ENCODE measurements at regions not wholly inside any gene's neighbourhood (a gene's known extent, or its start where the extent isn't known, plus 50 kb on each side); places are given as distances from the start of the nearest gene placed in this dataset.

GRCh38 chr5:74418261-74418660, 222.3 kb downstream of the ENC1 start:
- Histone ChIP-seq H3K9me3 (ENCODE audit: insufficient read depth in 2 of 2, low read depth in 1 of 2, low read length in 1 of 2) (no peaks in the 10 kb centered on the region), H4K5ac (ENCODE audit: insufficient read length, low read depth, low read length) (no peak overlapping the region), H3K79me2 (ENCODE audit: control insufficient read depth in 1 of 2, insufficient read depth in 2 of 2, low read length in 2 of 2) (no peaks in the 10 kb centered on the region), H4K8ac (ENCODE audit: extremely low read depth, insufficient read depth, low read length) (no peak overlapping the region), H3K14ac (ENCODE audit: insufficient read length) (no peak overlapping the region), H3K27me3 (replicated peaks in 1 of 4; ENCODE audit: control insufficient read depth in 3 of 4, extremely low read depth in 1 of 4, insufficient read depth in 3 of 4, low read length in 3 of 4) (no peaks in the 10 kb centered on the region), H3K56ac (replicated peaks; ENCODE audit: insufficient read length, low read depth, low read length) (no peak overlapping the region), H3K18ac (ENCODE audit: extremely low read depth, low read length) (no peak overlapping the region), H2BK20ac (ENCODE audit: low read length) (no peak overlapping the region), H2AFZ (ENCODE audit: low read length) (no peak overlapping the region), H3K4ac (replicated peaks; ENCODE audit: insufficient read length, low read depth, low read length) (no peak overlapping the region), H4K20me1 (replicated peaks in 1 of 2; ENCODE audit: control insufficient read depth in 1 of 2, insufficient read depth in 2 of 2, low read length in 2 of 2) (no peaks in the 10 kb centered on the region), H3K9ac (replicated peaks in 1 of 4; ENCODE audit: extremely low read depth in 1 of 4, low read depth in 3 of 4, low read length in 3 of 4) (no peak overlapping the region), H3K36me3 (ENCODE audit: control insufficient read depth in 2 of 4, insufficient read depth in 4 of 4, low read length in 3 of 4) (no peaks in the 10 kb centered on the region), H4K91ac (replicated peaks; ENCODE audit: insufficient read length, low read length) (no peak overlapping the region), H3K27ac (ENCODE audit: low read depth, low read length) (no peak overlapping the region), H2BK15ac (ENCODE audit: low read length) (no peak overlapping the region), H3K23me2 (ENCODE audit: low read depth, low read length) (no peaks in the 10 kb centered on the region; the same call in 1 of the 2 replicates), H2BK12ac (ENCODE audit: low read depth, low read length) (no peak overlapping the region), H3K4me3 (ENCODE audit: extremely low read depth in 1 of 4, insufficient read depth in 2 of 4, low read depth in 3 of 4, low read length in 4 of 4) (no peak overlapping the region), H2BK5ac (ENCODE audit: low read depth, low read length) (no peak overlapping the region), H2AK5ac (ENCODE audit: low read depth, low read length) (no peak overlapping the region), H3K4me2 (ENCODE audit: insufficient read depth in 1 of 2, low read depth in 2 of 2, low read length in 2 of 2) (no peak overlapping the region), H2BK120ac (replicated peaks; ENCODE audit: low read depth, low read length) (no peak overlapping the region), H3K79me1 (ENCODE audit: low read depth, low read length) (no peaks in the 10 kb centered on the region), H3K4me1 (replicated peaks in 1 of 4; ENCODE audit: control insufficient read depth in 3 of 4, insufficient read depth in 4 of 4, low read length in 3 of 4) (no peaks in the 10 kb centered on the region), H3K23ac (ENCODE audit: insufficient read length) (no peak overlapping the region)
- 68% methylated on average over 1 of the region's 1 CpG; no CpG with 5 or more reads in 1 of the 2 experiments for WGBS, 2 experiments (ENCODE audit: extremely low coverage in 1 of 2, insufficient coverage in 1 of 2, insufficient read length in 1 of 2, insufficient replicate concordance in 2 of 2, low coverage in 1 of 2, low lambda C conversion rate in 2 of 2, missing lambda C conversion rate in 1 of 2)
- DNase-seq (ENCODE audit: low read depth in 1 of 2, low spot score in 2 of 2) (no peak), FAIRE-seq (no peak)
- POLR2A ChIA-PET (ENCODE audit: partially characterized antibody), result no interaction called here
- CTCF ChIA-PET (ENCODE audit: partially characterized antibody), result interaction anchor here (1.1 to 1.2 kb wide), 2 partner anchors 9 to 224 kb away, joined by 3 read pairs; no protein-coding TSS in a partner anchor
- TF ChIP-seq HDAC2 (IDR thresholded peaks at IDR 0.05; ENCODE audit: borderline replicate concordance in 1 of 2, low read depth in 2 of 2, low read length in 2 of 2) (no peak), RXRA (IDR thresholded peaks at IDR 0.05; ENCODE audit: insufficient read depth, low read depth, low read length) (no peak), EGR1 (IDR thresholded peaks at IDR 0.05; ENCODE audit: borderline replicate concordance, low read depth, low read length) (no peak), TAF7 (optimal IDR thresholded peaks at IDR 0.05; ENCODE audit: borderline replicate concordance, low read depth, low read length) (no peak), GABPA (IDR thresholded peaks at IDR 0.05; ENCODE audit: borderline replicate concordance, insufficient read depth, low read length) (no peak), JUN (IDR thresholded peaks at IDR 0.05; ENCODE audit: low read depth, low read length) (no peak), ZNF274 (IDR thresholded peaks at IDR 0.05; ENCODE audit: borderline replicate concordance, extremely low read depth, low read length) (no peak), PHF8 (conservative IDR thresholded peaks at IDR 0.05; ENCODE audit: low read depth, low read length) (no peak), TEAD4 (IDR thresholded peaks at IDR 0.05; ENCODE audit: low read depth, low read length) (no peak), RBBP5 (IDR thresholded peaks at IDR 0.05; ENCODE audit: borderline replicate concordance, low read depth, low read length) (no peak), SP2 (IDR thresholded peaks at IDR 0.05; ENCODE audit: low read length) (no peak), EP300 (IDR thresholded peaks at IDR 0.05; ENCODE audit: borderline replicate concordance in 1 of 2, low read depth in 2 of 2, low read length in 2 of 2) (no peak)
- TF ChIP-seq, protein P1, sequence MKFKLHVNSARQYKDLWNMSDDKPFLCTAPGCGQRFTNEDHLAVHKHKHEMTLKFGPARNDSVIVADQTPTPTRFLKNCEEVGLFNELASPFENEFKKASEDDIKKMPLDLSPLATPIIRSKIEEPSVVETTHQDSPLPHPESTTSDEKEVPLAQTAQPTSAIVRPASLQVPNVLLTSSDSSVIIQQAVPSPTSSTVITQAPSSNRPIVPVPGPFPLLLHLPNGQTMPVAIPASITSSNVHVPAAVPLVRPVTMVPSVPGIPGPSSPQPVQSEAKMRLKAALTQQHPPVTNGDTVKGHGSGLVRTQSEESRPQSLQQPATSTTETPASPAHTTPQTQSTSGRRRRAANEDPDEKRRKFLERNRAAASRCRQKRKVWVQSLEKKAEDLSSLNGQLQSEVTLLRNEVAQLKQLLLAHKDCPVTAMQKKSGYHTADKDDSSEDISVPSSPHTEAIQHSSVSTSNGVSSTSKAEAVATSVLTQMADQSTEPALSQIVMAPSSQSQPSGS (IDR thresholded peaks at IDR 0.05; ENCODE audit: low read length), result no peak
